Hematopoietic multipotent progenitor cell treated with erythropoietin and hydrocortisone succinate and interleukin-3 and kit ligand, for 8 days (in vitro differentiated cells): ENCODE measurements at regions not wholly inside any gene's neighbourhood (a gene's known extent, or its start where the extent isn't known, plus 50 kb on each side); places are given as distances from the start of the nearest gene placed in this dataset.
"Not testable (repeated sequence)": the region's sequence is repeated elsewhere in the genome, so short reads cannot be mapped to it uniquely, and the experiment has no call there.

ENCODE experiments used
- DNase-seq: peaks from one replicate; pipeline ENCODE4 v3.0.0-alpha.2; 2015

DNA sequence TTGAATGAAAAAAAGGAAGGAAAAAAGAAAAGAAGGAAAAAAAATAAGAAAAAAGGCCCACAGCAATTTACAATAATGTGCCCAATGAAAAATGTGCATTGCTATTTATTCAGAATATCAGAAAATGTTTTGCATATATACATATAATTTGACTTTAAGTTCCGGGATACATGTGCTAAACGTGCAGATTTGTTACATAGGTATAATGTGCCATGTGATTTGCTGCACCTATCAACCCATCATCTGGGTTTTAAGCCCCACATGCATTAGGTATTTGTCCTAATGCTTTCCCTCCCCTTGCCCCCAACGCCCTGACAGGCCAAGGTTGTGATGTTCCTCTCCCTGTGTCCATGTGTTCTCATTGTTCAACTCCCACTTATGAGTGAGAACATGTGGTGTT is 738.0 kb upstream of the CDH6 start:
- DNase-seq = not testable (repeated sequence)

DNA sequence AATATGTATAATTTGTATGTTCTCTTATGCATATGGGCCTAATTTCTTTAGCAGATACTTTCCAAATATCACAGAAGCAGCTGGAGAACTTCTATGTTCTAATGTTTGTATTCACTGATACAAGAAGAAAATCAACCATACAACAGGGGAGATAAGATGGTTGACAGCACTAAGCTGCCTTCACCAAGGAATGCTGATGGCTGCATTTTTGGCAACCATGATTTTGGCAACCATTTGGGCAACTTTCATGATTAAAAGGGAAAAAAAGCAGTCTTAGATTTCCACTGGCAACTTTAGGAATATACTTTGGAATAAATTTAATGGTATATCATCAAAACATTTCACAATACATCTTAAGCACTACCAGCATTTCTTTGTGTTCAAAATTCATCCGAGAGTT is 740.3 kb upstream of the CDH6 start:
- no peak for DNase-seq

DNA sequence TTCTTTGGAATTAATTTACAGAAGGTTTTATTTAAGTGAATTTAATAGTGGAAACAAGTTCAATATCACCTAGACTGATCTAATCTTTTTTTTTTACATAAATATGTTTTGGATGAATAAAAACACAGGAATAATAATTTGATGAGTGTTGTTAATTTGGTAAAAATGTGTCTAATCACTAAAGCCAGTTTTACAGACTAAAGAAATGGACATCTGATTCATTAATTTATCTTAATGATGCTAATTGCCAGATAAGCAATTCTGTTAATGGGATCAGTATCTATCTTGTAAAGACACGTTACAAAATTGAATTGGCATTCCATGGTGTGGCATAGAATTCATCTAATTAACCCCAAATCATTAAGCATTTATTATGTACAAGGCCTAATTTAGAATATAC is 743.3 kb upstream of the CDH6 start:
- DNase-seq = no peak

DNA sequence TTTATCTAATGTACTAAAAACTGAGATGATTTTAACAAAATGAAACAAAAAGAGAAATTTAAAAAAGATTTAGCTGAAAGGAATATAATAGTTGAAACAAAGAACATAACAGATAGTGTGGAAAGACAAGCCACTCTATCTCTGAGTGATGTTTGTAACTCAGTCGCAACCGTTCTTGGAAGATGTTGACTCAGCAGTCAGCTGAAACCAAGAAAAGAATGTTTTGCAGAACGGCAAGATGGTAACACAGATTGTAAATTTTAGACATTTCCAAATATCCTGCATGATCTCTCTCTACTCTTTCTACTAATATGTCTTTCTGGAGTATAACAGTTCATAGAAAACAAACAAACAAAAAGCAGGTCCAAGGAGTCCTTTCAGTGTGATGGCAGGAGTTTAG is 746.1 kb upstream of the CDH6 start:
- no peak for DNase-seq

DNA sequence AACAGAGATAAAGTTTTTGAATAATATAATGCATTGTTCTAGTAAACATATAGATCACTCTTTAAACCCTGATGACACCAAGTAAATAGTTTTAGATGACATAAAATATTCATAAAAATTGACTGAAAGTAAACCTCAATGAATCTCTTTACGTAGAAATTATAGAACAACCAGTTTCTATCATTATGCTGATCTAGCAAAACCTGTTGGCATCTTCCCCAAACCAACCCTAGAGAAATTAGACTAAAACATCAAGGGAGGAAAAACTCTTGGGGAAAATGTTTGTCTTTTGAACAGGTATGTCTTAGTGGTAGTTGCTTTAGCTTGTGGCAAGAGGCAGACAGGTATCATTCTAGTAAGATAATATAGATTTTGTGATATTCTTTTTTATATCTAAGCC is 747.0 kb upstream of the CDH6 start:
- DNase-seq = no peak

DNA sequence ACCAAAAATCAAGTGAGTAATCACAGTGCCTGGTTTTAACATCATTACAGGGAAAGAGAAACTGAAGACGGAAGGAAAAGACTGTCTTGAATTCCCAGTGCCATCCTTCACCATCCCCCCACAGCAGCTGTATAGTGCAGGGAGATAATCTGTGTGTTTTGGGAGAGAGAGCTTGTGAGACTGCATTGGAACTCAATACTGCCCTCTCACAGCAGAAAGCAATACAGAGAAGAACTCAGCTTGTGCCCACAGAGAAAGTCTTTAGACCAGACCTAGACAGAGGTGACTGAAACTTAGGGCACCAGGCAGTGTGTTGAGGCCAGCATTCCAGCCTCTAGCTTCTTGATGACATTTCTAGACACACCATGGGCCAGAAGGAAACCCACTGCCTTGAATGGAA is 754.7 kb upstream of the CDH6 start:
- DNase-seq = no peak

DNA sequence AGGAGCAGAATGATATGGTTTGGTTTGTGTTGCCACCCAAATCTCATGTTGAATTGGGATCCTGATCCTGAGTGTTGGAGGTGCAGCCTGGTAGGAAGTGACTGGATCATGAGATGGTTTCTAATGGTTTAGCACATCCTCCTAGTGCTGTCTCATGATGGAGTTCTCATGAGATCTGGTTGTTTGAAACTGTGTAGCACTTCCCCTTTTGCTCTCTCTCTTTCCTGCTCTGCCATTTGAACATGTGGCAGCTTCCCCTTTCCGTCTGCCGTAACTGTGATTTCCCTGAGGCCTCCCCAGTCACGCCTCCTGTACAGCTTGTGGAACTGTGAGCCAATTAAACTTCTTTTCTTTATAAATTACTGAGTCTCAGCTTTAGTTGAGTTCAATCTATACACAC is 756.8 kb upstream of the CDH6 start:
- no peak for DNase-seq

DNA sequence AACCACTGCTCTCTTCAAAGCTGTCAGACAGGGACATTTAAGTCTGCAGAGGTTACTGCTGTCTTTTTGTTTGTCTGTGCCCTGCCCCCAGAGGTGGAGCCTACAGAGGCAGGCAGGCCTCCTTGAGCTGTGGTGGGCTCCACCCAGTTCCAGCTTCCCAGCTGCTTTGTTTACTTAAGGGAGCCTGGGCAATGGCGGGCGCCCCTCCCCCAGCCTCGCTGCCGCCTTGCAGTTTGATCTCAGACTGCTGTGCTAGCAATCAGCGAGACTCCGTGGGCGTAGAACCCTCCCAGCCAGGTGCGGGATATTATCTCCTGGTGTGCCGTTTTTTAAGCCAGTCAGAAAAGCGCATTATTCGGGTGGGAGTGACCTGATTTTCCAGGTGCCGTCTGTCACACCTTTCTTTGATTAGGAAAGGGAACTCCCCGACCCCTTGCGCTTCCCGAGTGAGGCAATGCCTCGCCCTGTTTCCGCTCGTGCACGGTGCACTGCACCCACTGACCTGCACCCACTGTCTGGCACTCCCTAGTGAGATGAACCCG is 764.5 kb upstream of the CDH6 start:
- DNase-seq = not testable (repeated sequence)

DNA sequence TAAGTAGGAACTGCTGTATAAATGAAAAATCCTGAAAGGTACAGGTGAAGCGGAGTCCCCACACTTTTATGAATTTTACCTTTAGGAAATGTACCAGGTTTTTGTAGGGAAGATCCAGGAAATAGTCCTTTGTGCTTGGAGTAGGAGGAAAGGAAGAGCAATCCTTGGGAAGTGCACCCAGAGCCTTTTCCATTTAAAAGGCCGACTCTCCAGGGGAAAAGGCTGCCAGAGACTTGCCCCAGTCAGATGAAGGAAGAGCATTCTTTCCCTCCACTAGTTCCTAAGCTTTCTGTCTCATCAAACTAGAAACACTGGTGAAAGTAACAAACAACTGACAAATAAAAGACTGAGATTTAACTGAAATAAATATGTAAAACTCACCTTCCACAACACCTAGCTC is 779.4 kb upstream of the CDH6 start:
- DNase-seq = no peak

DNA sequence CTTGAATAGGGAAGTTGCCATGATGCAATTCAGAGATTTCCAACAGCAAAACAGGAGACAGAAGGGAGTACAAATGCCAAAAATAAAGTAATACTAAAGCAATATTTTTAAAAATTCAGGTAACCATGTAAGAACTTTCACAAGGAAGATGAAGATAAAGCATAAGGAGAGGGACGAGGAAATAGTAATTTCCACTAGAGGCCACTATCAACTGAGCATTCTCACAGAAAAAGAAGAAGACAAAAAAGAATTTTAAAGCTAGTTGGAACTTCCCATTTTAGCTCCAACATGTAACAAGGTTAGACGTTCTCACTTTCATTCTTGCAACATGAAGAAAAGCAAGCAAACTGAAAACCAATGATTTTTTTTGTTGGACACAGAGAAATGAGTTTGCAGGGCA is 779.9 kb upstream of the CDH6 start:
- no peak for DNase-seq

DNA sequence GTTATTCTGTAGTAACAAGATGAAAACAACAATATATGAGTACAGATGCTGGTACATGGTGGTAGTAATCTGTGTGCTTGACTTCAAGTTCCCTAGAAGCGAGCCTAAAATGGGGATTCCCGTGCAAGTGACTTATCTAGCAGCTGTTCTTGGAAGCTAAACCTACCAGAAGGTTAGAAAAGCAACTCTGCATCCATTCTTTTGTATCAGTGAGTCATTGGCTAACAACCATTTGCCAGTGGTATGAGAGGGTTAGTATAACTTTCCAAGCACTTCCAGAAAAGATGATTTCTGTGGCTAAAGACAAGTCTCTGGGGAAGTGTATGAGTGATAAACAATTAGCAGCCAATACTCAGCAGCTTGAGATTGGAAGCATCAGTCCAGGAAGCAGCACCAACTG is 787.7 kb upstream of the CDH6 start:
- no peak for DNase-seq

DNA sequence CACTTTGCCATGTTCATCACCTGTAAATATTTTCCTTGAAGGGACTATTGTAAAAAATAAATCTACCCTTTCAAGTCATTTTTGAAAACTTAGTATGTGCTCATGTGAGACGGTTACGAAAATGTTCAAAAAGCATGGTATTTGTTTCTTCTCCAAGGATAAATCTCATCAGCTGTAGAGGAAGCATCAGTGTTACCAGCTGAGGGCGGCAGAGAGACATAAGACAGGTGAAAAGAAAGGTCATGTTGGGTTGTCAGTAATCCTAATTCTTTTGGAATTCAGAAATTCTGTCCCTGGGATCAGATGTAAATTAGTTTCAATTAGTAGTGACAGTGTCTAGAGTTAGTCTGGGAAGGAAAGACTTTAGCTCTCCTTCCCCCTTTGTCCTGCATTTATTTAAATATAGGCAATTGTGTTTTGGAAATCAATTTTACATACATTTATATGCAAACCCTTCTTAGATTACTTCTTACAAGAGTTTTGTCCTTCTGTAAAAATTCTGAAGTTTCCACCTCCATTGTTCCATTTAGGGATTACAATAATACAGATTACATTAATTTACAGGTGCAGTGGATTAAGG is 791.9 kb upstream of the CDH6 start:
- DNase-seq = peak; percentile 32

DNA sequence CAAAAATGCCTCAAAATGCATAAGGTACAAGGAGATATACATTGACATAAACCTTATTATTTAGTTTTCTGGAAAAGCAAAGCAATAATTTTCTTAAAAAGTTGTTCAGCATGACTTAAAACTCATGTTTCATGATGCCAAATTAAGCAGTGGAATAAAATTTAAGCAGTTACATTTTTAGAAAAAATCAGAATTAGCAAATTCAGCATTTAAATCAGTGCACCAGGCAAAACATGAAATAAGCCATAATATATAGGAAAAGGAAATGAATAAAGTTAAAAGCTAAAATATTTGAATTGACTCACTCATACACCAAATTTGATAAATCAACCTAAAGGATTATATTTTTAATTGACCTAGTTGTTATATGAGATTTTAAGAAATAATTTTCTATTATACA is 795.1 kb upstream of the CDH6 start:
- DNase-seq = no peak

DNA sequence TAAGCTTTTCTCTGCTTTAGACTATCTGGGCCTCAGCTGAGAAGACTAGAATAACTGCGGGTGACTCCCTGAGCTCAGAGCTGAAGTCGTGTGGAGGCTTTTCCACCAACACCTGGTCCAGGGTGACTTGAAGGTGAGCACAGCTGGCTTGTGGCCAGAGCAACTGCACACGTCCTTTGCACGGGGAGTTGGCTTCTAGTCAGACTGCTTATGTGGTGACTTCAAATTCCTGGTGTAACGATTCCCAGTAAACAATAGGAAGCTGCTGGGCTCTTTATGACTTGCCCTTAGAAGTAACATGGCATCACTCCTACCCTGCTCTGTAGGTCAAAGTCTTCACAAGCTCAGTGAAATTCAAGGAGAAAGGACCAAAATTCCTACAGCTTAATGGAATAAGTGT is 800.6 kb upstream of the CDH6 start:
- DNase-seq = no peak

DNA sequence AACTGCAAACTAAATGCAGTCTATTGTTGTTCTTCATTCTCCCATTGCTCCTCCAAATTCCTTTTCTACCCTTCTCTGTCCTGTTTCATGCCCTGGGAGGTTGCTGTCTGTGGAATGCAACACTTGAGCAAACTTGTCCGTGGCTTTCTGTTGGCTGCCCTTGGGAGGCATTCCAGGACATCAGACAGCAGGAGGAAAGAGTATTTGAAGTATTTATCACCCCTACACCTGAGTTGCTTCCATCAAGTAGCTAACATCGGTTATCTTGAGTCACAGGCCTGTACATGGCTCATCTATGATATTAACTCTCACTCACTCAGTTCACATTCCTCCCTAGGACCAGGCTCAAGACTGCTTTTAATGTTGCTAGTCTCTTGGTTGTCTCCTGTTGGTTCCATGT is 803.4 kb upstream of the CDH6 start:
- DNase-seq = no peak

DNA sequence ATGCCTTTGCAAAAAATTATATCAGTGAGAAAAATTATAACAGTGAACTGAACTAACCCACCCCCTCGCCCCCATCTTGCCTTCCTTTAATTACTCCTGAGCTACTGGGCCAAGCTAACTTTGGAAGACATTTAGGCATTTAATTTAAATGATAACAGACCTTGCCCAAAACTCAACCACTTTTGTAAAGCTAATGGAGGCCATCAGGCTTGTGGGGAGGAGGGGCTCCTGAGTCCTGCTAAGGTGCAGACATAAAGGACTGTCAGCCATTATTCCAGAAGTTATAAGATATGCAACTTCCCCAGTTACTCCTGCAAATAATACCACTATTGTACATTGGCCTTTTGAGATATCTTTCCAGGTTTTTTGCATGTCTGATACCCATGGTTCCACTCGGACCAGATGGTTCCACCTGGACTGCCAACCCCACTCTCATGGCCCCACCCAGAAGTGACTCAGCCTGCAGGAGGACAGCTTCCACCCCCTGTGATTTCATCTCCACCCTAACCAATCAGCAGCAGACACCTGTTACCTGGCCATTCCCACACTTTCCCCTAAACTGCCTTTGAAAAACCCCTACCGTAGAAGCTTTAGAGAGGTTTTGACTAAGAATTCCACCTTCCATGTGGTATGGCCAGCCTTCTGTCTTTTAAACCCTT is 805.4 kb upstream of the CDH6 start:
- DNase-seq = no peak

DNA sequence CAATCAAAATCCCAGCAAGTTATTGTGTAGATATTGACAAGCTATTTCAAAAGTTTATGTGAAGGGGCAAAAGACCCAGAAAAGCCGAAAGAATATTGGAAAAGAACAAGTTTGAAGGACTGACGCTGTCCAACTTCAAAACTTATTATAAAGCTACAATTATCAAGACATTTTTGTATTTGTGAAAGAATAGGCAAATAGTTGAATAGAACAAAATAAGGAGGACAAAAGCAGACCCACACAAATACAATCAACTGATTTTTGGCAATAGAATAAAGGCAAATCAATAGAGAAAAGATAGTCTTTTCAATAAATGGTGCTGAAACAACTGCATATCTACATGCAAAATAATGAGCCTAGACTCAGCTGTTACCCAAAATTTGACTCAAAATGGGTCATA is 807.7 kb upstream of the CDH6 start:
- DNase-seq = no peak

DNA sequence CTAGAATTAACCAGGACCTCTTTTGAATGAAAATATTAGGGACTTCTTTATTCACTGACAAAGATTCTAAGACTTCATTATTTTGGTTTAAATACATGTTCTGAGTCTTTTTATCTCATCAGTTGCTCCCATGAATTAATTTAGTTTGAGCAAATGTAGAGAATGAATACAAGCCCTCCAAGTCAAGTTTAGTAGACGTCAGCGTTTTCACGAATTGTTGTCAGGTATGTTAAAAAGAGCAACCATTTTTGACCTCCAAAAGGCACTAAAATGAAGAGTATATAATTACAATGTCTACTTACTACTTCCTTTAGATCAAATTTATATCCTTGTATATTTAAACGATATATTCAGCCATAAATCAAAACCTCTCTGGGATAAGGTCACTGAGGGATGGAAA is 809.3 kb upstream of the CDH6 start:
- DNase-seq = no peak

DNA sequence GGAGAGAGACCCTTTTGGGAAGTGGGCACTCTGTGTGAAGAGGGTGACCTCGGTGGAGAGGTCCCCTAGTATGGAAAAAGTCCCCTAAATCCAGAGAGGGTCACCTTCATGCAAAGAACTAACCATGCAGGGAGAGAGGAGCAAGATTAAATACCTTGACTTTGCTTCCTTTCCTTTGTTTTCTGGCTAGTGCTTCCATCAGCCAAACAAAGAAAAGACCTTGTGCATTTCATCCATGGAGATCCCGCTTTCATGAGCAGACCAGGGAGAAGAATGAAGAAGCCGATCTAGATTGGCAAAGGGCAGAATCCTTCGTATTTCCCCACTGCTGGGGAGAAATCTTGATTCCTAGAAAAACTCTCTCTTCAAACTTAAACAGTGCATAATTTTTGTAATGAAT is 813.3 kb upstream of the CDH6 start:
- no peak for DNase-seq

DNA sequence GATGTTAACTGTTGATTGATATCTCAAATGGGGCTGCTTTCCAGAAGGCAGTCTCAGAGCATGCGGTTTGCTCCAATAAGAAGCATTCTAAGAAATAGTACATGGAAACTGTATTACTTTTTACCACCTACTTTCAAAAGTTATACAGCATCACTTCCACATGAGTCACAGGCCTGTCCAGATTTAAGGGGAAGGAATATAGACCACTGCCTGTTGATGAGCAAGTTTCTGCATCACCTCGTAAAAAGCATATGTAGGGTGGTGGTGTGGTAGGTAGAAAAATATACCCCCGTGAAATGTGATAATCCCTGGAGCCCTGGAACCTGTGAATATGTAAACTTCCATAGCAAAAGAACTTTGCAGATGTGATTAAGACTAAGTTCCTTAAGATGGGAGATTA is 816.6 kb upstream of the CDH6 start:
- no peak for DNase-seq

DNA sequence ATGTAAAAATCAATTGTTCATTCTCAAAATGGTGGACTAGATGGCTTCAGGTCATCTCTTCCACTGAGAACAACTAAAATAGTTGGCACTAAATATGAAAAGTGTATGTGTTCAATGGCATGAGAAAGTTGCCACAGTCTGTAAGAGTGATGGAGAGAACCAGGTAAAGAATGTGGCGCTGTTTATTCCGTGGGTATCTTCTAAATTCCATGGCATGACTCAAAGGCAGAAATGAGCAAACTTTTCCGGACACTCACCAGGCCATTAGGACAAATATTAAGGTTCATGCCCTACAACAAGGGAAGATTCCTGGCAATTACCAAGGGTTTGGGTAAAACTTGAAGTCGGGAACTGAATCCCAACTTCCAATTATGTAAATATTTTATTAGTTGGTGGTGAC is 825.4 kb upstream of the CDH6 start:
- DNase-seq = no peak

DNA sequence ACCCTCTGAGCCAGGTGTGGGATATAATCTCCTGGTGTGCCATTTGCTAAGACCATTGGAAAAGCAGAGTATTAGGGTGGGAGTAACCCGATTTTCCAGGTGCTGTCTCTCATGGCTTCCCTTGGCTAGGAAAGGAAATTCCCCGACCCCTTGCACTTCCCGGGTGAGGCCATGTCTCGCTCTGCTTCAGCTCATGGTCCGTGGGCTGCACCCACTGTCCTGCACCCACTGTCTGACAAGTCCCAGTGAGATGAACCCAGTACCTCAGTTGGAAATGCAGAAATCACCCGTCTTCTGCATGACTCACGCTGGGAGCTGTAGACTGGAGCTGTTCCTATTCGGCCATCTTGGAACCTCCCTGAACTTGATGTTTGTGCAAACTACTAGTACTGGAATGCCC is 828.5 kb upstream of the CDH6 start:
- DNase-seq = not testable (repeated sequence)

DNA sequence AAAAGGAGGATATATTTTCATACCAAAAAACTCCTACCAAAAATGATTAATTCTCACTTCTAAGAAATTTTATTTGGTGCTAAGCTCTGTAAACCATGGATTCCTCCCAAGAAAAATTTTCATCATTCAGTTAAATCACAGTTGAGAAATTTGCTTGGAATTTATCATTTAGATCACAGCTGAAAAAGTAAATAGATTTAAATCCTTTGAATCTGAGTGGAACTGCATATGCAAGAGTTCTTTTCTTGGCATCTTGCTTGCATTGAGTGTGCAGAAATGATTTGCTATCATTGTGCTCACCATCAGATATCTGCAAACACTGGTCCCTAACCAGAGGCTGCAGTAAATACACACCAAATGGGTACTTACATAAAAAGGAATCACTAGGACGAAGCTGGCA is 836.1 kb upstream of the CDH6 start:
- no peak for DNase-seq

DNA sequence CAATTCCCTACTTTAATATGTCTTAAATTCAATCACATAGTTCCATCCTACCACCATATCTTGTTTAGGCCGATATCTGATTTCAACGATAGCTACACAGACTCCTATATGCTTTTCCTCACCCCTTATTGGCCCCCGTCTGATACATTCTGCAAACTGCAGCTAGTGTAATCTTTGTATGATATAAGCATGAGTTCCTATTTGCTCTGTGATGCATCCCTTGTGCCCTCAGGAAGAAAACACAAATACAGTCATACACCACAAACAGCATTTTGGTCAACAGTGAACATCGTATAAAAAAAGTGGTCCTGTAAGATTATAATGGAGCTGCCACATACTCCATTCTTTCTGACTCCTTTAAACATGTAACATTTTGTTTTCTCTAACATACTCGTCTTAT is 837.8 kb upstream of the CDH6 start:
- no peak for DNase-seq

DNA sequence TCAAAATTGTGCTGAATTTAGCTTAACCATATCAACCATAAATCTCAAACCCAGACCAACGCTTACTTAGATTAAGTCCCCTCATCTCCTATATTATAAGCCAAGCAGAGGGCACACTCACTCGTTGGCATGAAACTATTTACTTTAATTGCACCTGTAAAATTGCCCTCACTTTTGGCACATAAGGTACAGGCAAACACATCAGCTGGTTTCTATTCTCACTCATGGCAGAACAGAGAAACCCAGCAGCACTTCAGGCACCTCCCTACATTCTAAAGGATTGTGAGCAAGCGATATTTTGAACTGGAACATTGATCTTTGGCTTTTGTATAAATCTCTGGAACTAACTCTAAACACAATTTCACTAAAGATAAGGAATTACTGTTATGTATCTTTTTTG is 845.6 kb upstream of the CDH6 start:
- no peak for DNase-seq
